ENCODE measurements at regions not wholly inside any gene's neighbourhood (a gene's known extent, or its start where the extent isn't known, plus 50 kb on each side); places are given as distances from the start of the nearest gene placed in this dataset.
A peak's percentile ranks its signal among the peaks of the same experiment; 100 is the strongest.

GRCh38 chr11:34001557-34002064 lies 49.9 kb upstream of the CAPRIN1 start:
- no peak overlapping the region for H3K4me2 ChIP-seq (ENCODE audit: low read length)
- no peak overlapping the region for H3K4me3 ChIP-seq (ENCODE audit: insufficient read depth, low read depth, low read length)
- H3K36me3 ChIP-seq (ENCODE audit: insufficient read depth, low read length) = no peaks in the 10 kb centered on the region
- Mint-ChIP-seq H3K4me3 (ENCODE audit: unreplicated experiment) (no peak overlapping the region), H3K36me3 (ENCODE audit: low read depth, unreplicated experiment) (peaks cover 2% of the 10 kb centered on the region), H3K9me3 (ENCODE audit: unreplicated experiment) (no peaks in the 10 kb centered on the region), H3K27ac (ENCODE audit: unreplicated experiment) (no peak overlapping the region), H3K27me3 (ENCODE audit: low read depth, unreplicated experiment) (peaks cover 17% of the 10 kb centered on the region), H3K4me1 (ENCODE audit: low read depth, unreplicated experiment) (peaks cover 7% of the 10 kb centered on the region)
- H4K20me1 ChIP-seq (ENCODE audit: insufficient read depth, low read length) = no peaks in the 10 kb centered on the region
- H3K9ac ChIP-seq (ENCODE audit: low read length) = no peak overlapping the region
- H3K27me3 ChIP-seq (ENCODE audit: insufficient read depth, low read length) = peaks cover 19% of the 10 kb centered on the region
- no peak overlapping the region for H2AFZ ChIP-seq (ENCODE audit: low read depth, low read length)
- DNase-seq (ENCODE audit: low read depth) = no peak
- no peak overlapping the region for H3K27ac ChIP-seq (ENCODE audit: low read depth, low read length)
- H3K9me3 ChIP-seq (ENCODE audit: insufficient read depth, low read depth, low read length) = no peaks in the 10 kb centered on the region
- H3K79me2 ChIP-seq (ENCODE audit: insufficient read depth, low read length) = no peaks in the 10 kb centered on the region
- H3K4me1 ChIP-seq (ENCODE audit: insufficient read depth, low read length) = no peaks in the 10 kb centered on the region
- no peak for TF ChIP-seq EZH2 (IDR thresholded peaks at IDR 0.05; ENCODE audit: insufficient read depth, low read length)
- TF ChIP-seq CTCF (IDR thresholded peaks at IDR 0.05; ENCODE audit: insufficient read depth, low read depth, low read length) = no peak
- no peak for FAIRE-seq

DNA sequence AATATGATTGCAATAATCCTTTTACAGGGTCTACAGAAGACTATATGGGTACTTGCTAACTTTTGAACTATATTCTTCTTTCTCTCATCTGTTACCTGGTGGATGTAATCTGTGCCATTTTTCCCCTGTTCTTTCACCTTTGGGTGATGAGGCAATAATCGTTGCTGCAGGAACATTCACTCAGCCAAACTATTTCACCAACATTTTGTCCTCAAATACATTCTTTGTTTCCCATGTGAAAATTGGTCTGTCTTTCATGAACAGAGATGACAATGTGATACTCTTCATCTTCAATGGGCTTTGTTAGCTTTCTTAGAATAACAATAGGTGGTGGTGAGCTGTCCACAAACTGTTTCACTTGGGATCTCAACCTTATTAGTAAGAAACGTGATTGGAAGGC lies 52.1 kb upstream of the CAPRIN1 start:
- Histone ChIP-seq H3K4me1 (ENCODE audit: insufficient read depth, low read length) (no peaks in the 10 kb centered on the region), H3K9me3 (ENCODE audit: insufficient read depth, low read depth, low read length) (no peaks in the 10 kb centered on the region), H3K9ac (ENCODE audit: low read length) (no peak overlapping the region), H3K27ac (ENCODE audit: low read depth, low read length) (no peak overlapping the region), H3K4me3 (ENCODE audit: insufficient read depth, low read depth, low read length) (no peak overlapping the region), H3K4me2 (ENCODE audit: low read length) (no peak overlapping the region), H2AFZ (ENCODE audit: low read depth, low read length) (no peak overlapping the region), H3K27me3 (ENCODE audit: insufficient read depth, low read length) (peaks cover 8% of the 10 kb centered on the region), H4K20me1 (ENCODE audit: insufficient read depth, low read length) (no peaks in the 10 kb centered on the region), H3K79me2 (ENCODE audit: insufficient read depth, low read length) (no peaks in the 10 kb centered on the region), H3K36me3 (ENCODE audit: insufficient read depth, low read length) (no peaks in the 10 kb centered on the region)
- H3K4me1 Mint-ChIP-seq (ENCODE audit: low read depth, unreplicated experiment) = peaks cover 7% of the 10 kb centered on the region
- DNase-seq (ENCODE audit: low read depth) (no peak), FAIRE-seq (no peak)
- no peaks in the 10 kb centered on the region for H3K9me3 Mint-ChIP-seq (ENCODE audit: unreplicated experiment)
- no peak for TF ChIP-seq CTCF (IDR thresholded peaks at IDR 0.05; ENCODE audit: insufficient read depth, low read depth, low read length)
- TF ChIP-seq EZH2 (IDR thresholded peaks at IDR 0.05; ENCODE audit: insufficient read depth, low read length) = no peak
- H3K27me3 Mint-ChIP-seq (ENCODE audit: low read depth, unreplicated experiment) = peaks cover 20% of the 10 kb centered on the region
- H3K4me3 Mint-ChIP-seq (ENCODE audit: unreplicated experiment) = no peak overlapping the region
- no peak overlapping the region for H3K27ac Mint-ChIP-seq (ENCODE audit: unreplicated experiment)
- peaks cover 2% of the 10 kb centered on the region for H3K36me3 Mint-ChIP-seq (ENCODE audit: low read depth, unreplicated experiment)

- Histone ChIP-seq H2AFZ (ENCODE audit: low read depth, low read length) (no peak overlapping the region), H3K4me1 (ENCODE audit: insufficient read depth, low read length) (no peaks in the 10 kb centered on the region), H3K9ac (ENCODE audit: low read length) (no peak overlapping the region), H3K9me3 (ENCODE audit: insufficient read depth, low read depth, low read length) (no peaks in the 10 kb centered on the region), H4K20me1 (ENCODE audit: insufficient read depth, low read length) (no peaks in the 10 kb centered on the region), H3K4me3 (ENCODE audit: insufficient read depth, low read depth, low read length) (no peak overlapping the region), H3K36me3 (ENCODE audit: insufficient read depth, low read length) (no peaks in the 10 kb centered on the region), H3K27me3 (ENCODE audit: insufficient read depth, low read length) (peaks cover 8% of the 10 kb centered on the region), H3K27ac (ENCODE audit: low read depth, low read length) (no peak overlapping the region), H3K4me2 (ENCODE audit: low read length) (peak overlapping the region; percentile 69), H3K79me2 (ENCODE audit: insufficient read depth, low read length) (no peaks in the 10 kb centered on the region)
- Mint-ChIP-seq H3K9me3 (ENCODE audit: unreplicated experiment) (peaks cover 3% of the 10 kb centered on the region), H3K36me3 (ENCODE audit: low read depth, unreplicated experiment) (peaks cover 2% of the 10 kb centered on the region), H3K27me3 (ENCODE audit: low read depth, unreplicated experiment) (peaks cover 17% of the 10 kb centered on the region), H3K4me1 (ENCODE audit: low read depth, unreplicated experiment) (peaks cover 7% of the 10 kb centered on the region), H3K4me3 (ENCODE audit: unreplicated experiment) (no peak overlapping the region), H3K27ac (ENCODE audit: unreplicated experiment) (no peak overlapping the region)
- TF ChIP-seq EZH2 (IDR thresholded peaks at IDR 0.05; ENCODE audit: insufficient read depth, low read length) (no peak), CTCF (IDR thresholded peaks at IDR 0.05; ENCODE audit: insufficient read depth, low read depth, low read length) (no peak)
- FAIRE-seq (no peak), DNase-seq (ENCODE audit: low read depth) (no peak)
Measured at GRCh38 chr11:33997584-33998251, 53.8 kb upstream of the CAPRIN1 start.

Measured in astrocyte (in vitro differentiated cells and primary cell).